ENCODE measurements at regions not wholly inside any gene's neighbourhood (a gene's known extent, or its start where the extent isn't known, plus 50 kb on each side); places are given as distances from the start of the nearest gene placed in this dataset.

- ChIA-PET CTCF (ENCODE audit: low intra/inter-chr PET ratio) (no interaction called here), POLR2A (no interaction called here)
- no peak for FAIRE-seq
- WGBS (ENCODE audit: insufficient coverage, low coverage, missing lambda C conversion rate): 57% methylated on average over 11 of the region's 11 CpGs
- H3K4me1 ChIP-seq (replicated peaks in 1 of 2; ENCODE audit: control insufficient read depth in 2 of 2, insufficient read depth in 2 of 2, low read length in 2 of 2): peaks cover 0 to 7% of the 10 kb centered on the region in 2 experiments; a peak in 1 of 5 replicates
- in situ Hi-C loops (cut with MboI) (no loop called here), intact Hi-C loops (cut with micrococcal nuclease) (no loop called here)
- no peaks in the 10 kb centered on the region for H3K9me3 ChIP-seq (replicated peaks; ENCODE audit: control insufficient read depth, insufficient read depth, low read depth, low read length)
- no peak overlapping the region for H3K4me2 ChIP-seq (ENCODE audit: insufficient read depth, low read length)
- H2AFZ ChIP-seq (ENCODE audit: low read depth, low read length): no peak overlapping the region
- BruUV-seq (replicated peaks): no TSS peak
- no peak for DNase-seq (ENCODE audit: extremely low read depth in 1 of 4, low spot score in 3 of 4)
- H4K20me1 ChIP-seq (replicated peaks; ENCODE audit: control insufficient read depth, insufficient read depth, low read length): no peaks in the 10 kb centered on the region
- ATAC-seq: no peak
- no peaks in the 10 kb centered on the region for H3K27me3 ChIP-seq (ENCODE audit: control insufficient read depth in 2 of 2, insufficient read depth in 2 of 2, low read length in 2 of 2)
- H3K9ac ChIP-seq (ENCODE audit: insufficient read depth in 1 of 2, low read depth in 2 of 2, low read length in 2 of 2): no peak overlapping the region
- H3K36me3 ChIP-seq (ENCODE audit: control insufficient read depth, insufficient read depth, low read length): no peaks in the 10 kb centered on the region
- no peaks in the 10 kb centered on the region for H3K79me2 ChIP-seq (ENCODE audit: control insufficient read depth, insufficient read depth, low read length)
- H3K9me1 ChIP-seq (ENCODE audit: control insufficient read depth, insufficient read depth, low read length): no peaks in the 10 kb centered on the region
- no peak overlapping the region for H3K27ac ChIP-seq (ENCODE audit: extremely low read depth, low read depth, low read length)
- H3K4me3 ChIP-seq: no peak overlapping the region
- TF ChIP-seq THRA (IDR thresholded peaks at IDR 0.05) (no peak), HMG20A (CRISPR knock-in tag; conservative IDR thresholded peaks at IDR 0.05) (no peak), HNRNPL (IDR thresholded peaks at IDR 0.05; ENCODE audit: low read depth, low read length) (no peak), RERE (CRISPR knock-in tag; IDR thresholded peaks at IDR 0.05; ENCODE audit: borderline replicate concordance) (no peak), ZBTB12 (CRISPR knock-in tag; IDR thresholded peaks at IDR 0.05) (no peak), CXXC5 (CRISPR knock-in tag; IDR thresholded peaks at IDR 0.05) (no peak)
Observed at GRCh38 chr2:143937723-143938350, 582.1 kb downstream of the ZEB2 start.
